GM23248 (cell line): ENCODE measurements at regions not wholly inside any gene's neighbourhood (a gene's known extent, or its start where the extent isn't known, plus 50 kb on each side); places are given as distances from the start of the nearest gene placed in this dataset. TPM values are rescaled to one million over a fixed set of nuclear protein-coding genes. Genes with fewer than 3 reads are reported as not detected.

Source experiments
- DNase-seq: peaks from one replicate; pipeline ENCODE4 v3.0.0-alpha.2; 2015
- H2AFZ ChIP-seq: fragments of 200-600 bp; sonication (generic); 2 replicates; pipeline ENCODE4 v1.6.1; 2016; ENCODE audit warnings: antibody characterized with exemption
- H3F3A ChIP-seq: fragments of 200-600 bp; sonication (generic); 2 replicates; pipeline ENCODE4 v1.6.1; 2016; ENCODE audit warnings: mild to moderate bottlenecking, antibody characterized with exemption, mixed run types; ENCODE audit not compliant: insufficient read depth
- H3K27ac ChIP-seq: fragments of 200-600 bp; sonication (generic); 2 replicates; pipeline ENCODE4 v1.5.1; 2016; ENCODE audit warnings: mild to moderate bottlenecking
- H3K27me3 ChIP-seq: fragments of 200-600 bp; sonication (generic); replicated peaks from 2 replicates; pipeline ENCODE4 v1.6.1; 2016; ENCODE audit warnings: mild to moderate bottlenecking; ENCODE audit not compliant: insufficient read depth
- H3K36me3 ChIP-seq: fragments of 200-600 bp; sonication (generic); 2 replicates; pipeline ENCODE4 v1.6.1; 2016; ENCODE audit warnings: low read depth, mild to moderate bottlenecking
- H3K4me1 ChIP-seq: fragments of 200-600 bp; sonication (generic); 2 replicates; pipeline ENCODE4 v1.6.1; 2016; ENCODE audit warnings: mild to moderate bottlenecking; ENCODE audit not compliant: insufficient read depth
- H3K4me2 ChIP-seq: fragments of 200-600 bp; sonication (generic); one replicate; pipeline ENCODE4 v1.6.1; 2016; ENCODE audit warnings: mild to moderate bottlenecking; ENCODE audit not compliant: unreplicated experiment
- H3K4me3 ChIP-seq: fragments of 200-600 bp; sonication (generic); 2 replicates; pipeline ENCODE4 v1.5.1; 2016; ENCODE audit warnings: mild to moderate bottlenecking
- H3K79me2 ChIP-seq: fragments of 200-600 bp; sonication (generic); 2 replicates; pipeline ENCODE4 v1.6.1; 2016; ENCODE audit warnings: mild to moderate bottlenecking; ENCODE audit not compliant: insufficient read depth
- H3K9ac ChIP-seq: fragments of 200-600 bp; sonication (generic); 2 replicates; pipeline ENCODE4 v1.6.1; 2016; ENCODE audit warnings: mild to moderate bottlenecking
- H3K9me2 ChIP-seq: fragments of 200-600 bp; sonication (generic); 2 replicates; pipeline ENCODE4 v1.6.1; 2016; ENCODE audit warnings: mixed run types, mild to moderate bottlenecking, moderate library complexity; ENCODE audit not compliant: insufficient read depth
- H3K9me3 ChIP-seq: fragments of 200-600 bp; sonication (generic); one replicate; pipeline ENCODE4 v1.6.1; 2017; ENCODE audit warnings: low read depth
- H4K20me1 ChIP-seq: fragments of 200-600 bp; sonication (generic); 2 replicates; pipeline ENCODE4 v1.6.0; 2016; ENCODE audit not compliant: insufficient read depth
- EZH2 ChIP-seq: fragments of 200-600 bp; sonication (generic); IDR thresholded peaks from 2 replicates; pipeline ENCODE4 v1.6.1; 2018; ENCODE audit warnings: antibody characterized with exemption, mild to moderate bottlenecking; ENCODE audit not compliant: insufficient read depth, poor library complexity, severe bottlenecking
- EZH2phosphoT487 ChIP-seq: fragments of 200-600 bp; sonication (generic); IDR thresholded peaks from 2 replicates; pipeline ENCODE4 v1.6.1; 2018; ENCODE audit warnings: antibody characterized with exemption, moderate library complexity, mild to moderate bottlenecking, low read depth; ENCODE audit not compliant: insufficient read depth
- WGBS, 2 experiments: methylation state at CpG; one replicate each; pipeline ENCODE4 v1.1.6; 2015 to 2017; ENCODE audit warnings: low lambda C conversion rate in 2 of 2, low coverage in 1 of 2; ENCODE audit errors: missing lambda C conversion rate in 2 of 2; 5-methylcytosine and 5-hydroxymethylcytosine counted together
- in situ Hi-C: fragments of 300-500 bp; cut with MboI; formaldehyde crosslinking; loops from 2 replicates; pipeline ENCODE4 v1.15.0; 2020
- small RNA-seq: library from RNA; depleted of rRNA; stranded (forward); fragments of <200 nt; gene quantifications from one replicate; pipeline ENCODE3, GENCODE V24; 2014; ENCODE audit warnings: low read depth, low replicate concordance

DNA sequence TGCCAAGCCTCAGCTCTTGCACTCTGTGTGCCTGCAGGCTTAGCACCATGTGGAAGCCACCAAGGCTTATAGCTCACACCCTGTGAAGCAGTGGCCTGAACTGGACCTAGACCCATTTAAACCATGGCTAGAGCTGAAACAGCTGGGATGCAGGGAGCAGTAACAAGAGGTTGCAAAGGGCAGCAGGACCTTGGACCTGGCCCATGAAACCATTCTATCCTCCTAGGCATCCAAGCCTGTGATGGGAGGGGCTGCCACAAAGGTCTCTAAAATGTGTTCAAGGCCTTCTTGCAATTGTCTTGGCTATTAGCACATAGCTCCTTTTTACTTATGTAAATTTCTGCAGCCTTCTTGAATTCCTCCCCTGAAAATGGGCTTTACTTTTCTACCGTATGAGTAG is 57.9 kb upstream of the NPAP1 start:
- Histone ChIP-seq H3K4me1 (no peaks in the 10 kb centered on the region), H3K9ac (no peak overlapping the region), H3K9me2 (no peaks in the 10 kb centered on the region), H3K27me3 (no peaks in the 10 kb centered on the region), H4K20me1 (no peaks in the 10 kb centered on the region), H2AFZ (no peak overlapping the region), H3K27ac (no peak overlapping the region), H3K9me3 (no peaks in the 10 kb centered on the region), H3K36me3 (no peaks in the 10 kb centered on the region), H3K4me3 (no peak overlapping the region), H3F3A (no peaks in the 10 kb centered on the region), H3K79me2 (no peaks in the 10 kb centered on the region), H3K4me2 (no peak overlapping the region)
- TF ChIP-seq EZH2phosphoT487, result no peak
- TF ChIP-seq EZH2, result no peak
- DNase-seq, result no peak
- in situ Hi-C loops, result no loop called here
- 78 to 86% methylated on average over 1 of the region's 1 CpG for WGBS, 2 experiments

DNA sequence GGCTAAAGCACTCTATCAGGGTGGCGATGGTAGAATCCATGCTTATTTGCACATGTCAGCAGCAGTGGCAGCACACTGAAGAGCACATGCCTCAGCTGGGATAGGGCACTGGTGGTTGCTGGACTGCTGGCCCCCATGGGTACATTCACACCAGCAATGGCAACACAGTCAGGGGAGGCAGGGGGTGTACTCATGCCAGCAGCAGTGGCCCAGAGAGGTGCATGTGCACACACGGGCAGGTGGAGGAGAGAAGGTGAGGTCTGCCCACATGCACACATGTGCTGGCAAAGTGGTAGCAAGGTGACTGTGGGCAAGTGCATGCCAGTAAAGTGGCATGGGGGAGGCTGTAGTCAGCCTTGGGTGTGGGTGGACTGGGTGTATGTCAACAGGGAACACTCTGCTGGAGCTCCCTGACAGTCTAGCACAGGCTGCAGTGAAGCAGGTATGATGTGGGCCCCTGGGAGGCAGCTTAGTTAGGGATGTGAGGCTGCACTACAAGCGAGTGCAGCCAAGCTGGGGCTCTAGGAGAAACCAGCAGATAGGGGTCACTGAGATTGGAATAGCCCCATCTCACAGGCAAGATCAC is 53.9 kb upstream of the NPAP1 start:
- H3K4me1 ChIP-seq, result no peaks in the 10 kb centered on the region
- in situ Hi-C loops, result no loop called here
- no peak overlapping the region for H3K4me2 ChIP-seq
- no peak overlapping the region for H3K27ac ChIP-seq
- no peaks in the 10 kb centered on the region for H3K9me3 ChIP-seq
- H2AFZ ChIP-seq, result no peak overlapping the region
- WGBS, 2 experiments, result 10 to 19% methylated on average over 3 of the region's 3 CpGs
- TF ChIP-seq EZH2phosphoT487, result no peak
- no peak for DNase-seq
- no peak overlapping the region for H3K4me3 ChIP-seq
- H3K9ac ChIP-seq, result no peak overlapping the region
- H3K79me2 ChIP-seq, result no peaks in the 10 kb centered on the region
- H3K9me2 ChIP-seq, result no peaks in the 10 kb centered on the region
- no peaks in the 10 kb centered on the region for H3K36me3 ChIP-seq
- no peaks in the 10 kb centered on the region for H3K27me3 ChIP-seq
- no peaks in the 10 kb centered on the region for H4K20me1 ChIP-seq
- H3F3A ChIP-seq, result no peaks in the 10 kb centered on the region

Small RNAs in the stretch of these regions (small RNA-seq; reads per million reads assigned to genes)
- not detected for gene RNU6-741P
